Stimulated activated CD8-positive, alpha-beta memory T cell treated with anti-CD3 and anti-CD28 coated beads, Interleukin-7, amount 100 ng/mL, for 4 hours (primary cell): ENCODE measurements at regions not wholly inside any gene's neighbourhood (a gene's known extent, or its start where the extent isn't known, plus 50 kb on each side); places are given as distances from the start of the nearest gene placed in this dataset.
"Not testable (repeated sequence)": the region's sequence is repeated elsewhere in the genome, so short reads cannot be mapped to it uniquely, and the experiment has no call there.

ENCODE experiments used
- DNase-seq, 2 donors: peaks; one replicate each; pipeline ENCODE4 v3.0.0-alpha.2; 2020; ENCODE audit warnings: low read depth in 2 of 2

DNA sequence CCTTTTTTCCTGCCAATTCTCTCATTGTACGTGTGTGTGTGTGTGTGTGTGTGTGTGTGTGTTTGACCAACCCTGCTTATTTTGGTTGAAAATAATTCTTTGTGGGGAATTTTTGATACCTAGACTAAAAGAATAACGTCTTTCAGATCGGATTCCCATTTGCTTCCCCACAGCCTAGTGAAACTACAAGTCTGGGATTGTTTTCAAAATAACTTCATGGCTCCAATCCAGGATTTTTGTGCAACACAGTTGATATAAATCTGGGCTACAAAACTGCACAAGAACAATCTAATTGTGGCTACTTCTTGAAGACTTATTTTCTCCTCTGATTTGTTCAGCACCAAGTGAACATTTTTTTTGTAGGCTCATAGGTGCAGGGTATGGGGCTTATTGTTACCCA is 332.8 kb upstream of the MIR17HG start:
- DNase-seq = no peak

GRCh38 chr13:91017031-91017668 is 330.3 kb upstream of the MIR17HG start:
- no peak for DNase-seq

DNA sequence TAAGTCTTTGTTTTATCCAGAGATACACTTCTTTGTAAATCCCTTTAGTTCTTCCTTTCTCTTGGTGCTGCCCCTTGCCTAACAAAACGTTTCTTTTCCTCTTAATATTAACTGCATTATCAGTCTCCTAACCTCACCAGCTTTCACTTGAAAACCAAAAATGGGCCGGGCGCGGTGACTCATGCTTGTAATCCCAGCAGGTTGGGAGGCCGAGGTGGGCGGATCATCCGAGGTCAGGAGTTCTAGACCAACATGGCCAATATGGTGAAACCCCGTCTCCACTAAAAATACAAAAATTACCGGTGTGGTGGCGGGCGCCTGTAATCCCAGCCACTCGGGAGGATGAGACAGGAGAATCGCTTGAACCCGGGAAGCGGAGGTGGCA is 329.8 kb upstream of the MIR17HG start:
- DNase-seq = no peak

DNA sequence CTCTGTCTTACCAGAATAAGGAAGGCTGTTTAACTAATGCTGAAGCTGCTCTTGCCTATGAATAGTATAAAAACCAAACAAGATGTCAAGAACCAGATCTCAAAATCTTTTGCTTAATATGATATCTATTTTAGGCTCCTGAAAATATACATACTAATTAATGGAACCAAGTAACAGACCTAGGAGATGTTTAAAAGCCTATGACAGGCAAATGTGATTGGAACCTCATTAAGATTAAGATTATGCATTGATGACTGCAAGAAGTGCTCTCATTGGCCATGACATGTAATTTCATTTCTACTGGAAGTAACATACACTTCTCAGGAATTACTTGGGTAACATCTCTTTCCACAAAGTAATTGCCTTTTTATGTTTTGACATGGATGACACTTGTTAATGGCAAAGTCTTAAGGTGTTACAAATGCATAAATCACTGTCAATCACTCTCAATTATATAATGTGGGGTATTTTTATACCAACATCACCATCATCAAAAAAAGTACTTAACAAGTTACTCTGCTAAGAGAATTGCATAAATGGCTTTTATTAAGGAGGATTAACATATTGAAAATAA is 326.9 kb upstream of the MIR17HG start:
- DNase-seq = no peak

GRCh38 chr13:91024157-91024792 is 323.2 kb upstream of the MIR17HG start:
- no peak for DNase-seq

DNA sequence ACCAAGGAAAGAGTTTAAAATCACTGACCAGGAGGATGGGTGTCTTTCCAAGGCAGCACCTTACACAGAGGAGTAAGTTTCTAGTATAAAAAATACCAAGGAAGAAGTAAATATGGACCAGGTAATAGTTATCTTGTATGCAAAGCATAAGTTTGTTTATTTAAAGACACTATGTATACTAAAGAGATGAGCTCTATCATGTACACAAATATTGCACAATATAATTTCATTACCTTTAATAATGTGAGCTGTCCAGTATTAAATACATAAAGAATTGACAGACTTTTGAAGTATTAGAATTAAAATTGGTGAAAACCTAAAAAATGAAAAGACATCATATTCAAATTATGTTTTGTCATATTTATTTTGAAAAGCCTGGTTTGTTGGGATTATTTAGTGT is 322.0 kb upstream of the MIR17HG start:
- no peak for DNase-seq

GRCh38 chr13:91031508-91031907 is 316.0 kb upstream of the MIR17HG start:
- DNase-seq = no peak

- no peak for DNase-seq
Measured at GRCh38 chr13:91032104-91032503, 315.4 kb upstream of the MIR17HG start.

DNA sequence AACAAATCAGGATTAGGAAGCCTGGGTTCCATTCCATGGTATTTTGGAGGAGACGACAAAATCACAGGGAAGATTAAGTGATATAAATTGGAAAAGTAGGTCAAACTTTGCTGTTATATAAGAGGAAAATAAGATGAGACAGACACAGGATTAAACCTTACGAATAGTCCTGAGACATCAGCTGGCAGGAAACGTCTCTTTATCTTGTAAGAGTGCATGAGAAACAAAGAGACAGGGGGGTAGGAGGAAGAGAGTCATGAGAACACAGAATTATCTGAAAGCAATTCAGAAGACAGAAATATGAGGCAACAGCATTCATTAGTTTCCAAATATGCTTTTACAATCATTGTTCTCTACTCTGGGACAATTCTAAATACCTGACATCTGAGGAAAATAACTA is 310.6 kb upstream of the MIR17HG start:
- DNase-seq = no peak

DNA sequence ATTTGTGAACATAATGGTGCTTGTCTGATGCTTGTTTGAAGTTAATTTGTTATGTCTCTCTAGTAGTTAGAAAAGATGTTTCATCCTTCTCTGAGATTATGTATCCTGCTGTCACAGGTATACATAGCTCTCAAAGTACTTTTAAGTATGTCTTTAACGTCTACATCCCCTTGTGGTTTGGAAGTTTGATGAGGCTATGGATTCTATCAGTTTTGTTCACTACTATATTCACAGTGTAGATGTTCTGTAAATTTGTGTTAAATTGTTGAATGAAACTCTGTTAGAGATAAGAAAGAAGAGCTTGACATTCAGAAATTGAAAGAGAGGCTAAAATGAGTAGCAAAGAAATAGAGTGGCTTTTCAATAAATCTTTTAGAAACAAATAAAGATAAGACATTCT is 304.6 kb upstream of the MIR17HG start:
- DNase-seq = no peak

DNA sequence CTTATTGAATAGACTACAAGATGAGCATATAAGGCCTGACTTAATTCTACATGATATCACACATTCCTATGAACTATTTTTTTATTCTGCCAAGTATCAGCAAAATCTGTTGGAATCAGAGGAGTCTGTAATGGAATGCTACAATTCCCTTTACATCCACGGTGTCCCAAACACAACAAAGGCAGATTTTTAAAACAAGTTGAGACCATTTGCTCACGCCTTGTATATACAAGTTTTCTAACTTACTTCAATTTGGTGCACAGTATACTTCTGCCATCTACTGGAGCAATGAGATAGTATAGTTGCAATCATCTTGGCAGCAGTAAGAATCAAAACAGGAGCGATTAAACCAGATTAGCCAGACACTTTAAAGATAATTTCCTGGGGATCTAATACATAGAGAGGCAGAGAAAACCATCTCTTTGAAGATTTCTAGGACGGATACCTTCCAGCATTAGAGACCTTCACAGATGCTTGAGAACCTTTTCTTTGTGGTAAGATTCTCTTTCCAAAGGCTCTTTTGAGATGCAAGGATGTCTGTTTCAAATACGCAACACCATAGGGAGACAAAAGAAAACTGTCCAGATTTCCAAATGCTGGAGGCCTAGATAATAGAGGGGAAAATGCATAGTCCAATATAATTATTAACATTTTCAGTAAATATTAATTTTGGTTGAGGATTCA is 302.0 kb upstream of the MIR17HG start:
- DNase-seq = no peak

DNA sequence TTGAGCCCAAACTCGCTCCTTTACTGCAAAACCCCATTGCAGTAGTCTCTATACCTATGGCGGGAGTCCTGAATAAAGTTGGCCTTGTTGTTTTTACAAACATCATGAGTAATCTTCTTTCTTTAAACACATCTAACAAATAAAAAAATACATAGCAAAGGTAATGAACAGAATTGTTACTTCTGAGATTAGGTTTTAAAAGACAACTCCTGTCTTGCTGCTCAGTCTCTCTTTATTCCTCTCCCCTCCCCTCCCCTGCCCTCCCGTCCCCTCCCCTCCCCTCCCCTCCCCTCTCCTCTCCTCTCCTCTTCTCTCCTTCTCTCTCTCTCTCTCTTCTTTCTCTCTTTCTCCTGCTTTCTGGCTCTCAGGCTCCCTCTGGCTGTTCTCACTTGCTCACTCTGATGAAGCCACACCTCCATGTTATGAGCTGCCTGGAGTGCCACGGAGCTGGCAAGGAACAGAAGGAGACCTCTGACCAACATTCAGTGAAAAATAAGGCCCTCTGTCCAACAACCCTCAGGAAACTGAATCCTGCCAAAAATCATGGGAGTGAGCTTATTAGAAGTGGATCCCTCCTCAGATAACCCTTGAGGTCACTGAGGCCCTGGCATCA is 300.7 kb upstream of the MIR17HG start:
- DNase-seq = no peak

GRCh38 chr13:91050970-91051369 is 296.5 kb upstream of the MIR17HG start:
- no peak for DNase-seq

- DNase-seq = no peak
Measured at GRCh38 chr13:91052876-91053275, 294.6 kb upstream of the MIR17HG start.

DNA sequence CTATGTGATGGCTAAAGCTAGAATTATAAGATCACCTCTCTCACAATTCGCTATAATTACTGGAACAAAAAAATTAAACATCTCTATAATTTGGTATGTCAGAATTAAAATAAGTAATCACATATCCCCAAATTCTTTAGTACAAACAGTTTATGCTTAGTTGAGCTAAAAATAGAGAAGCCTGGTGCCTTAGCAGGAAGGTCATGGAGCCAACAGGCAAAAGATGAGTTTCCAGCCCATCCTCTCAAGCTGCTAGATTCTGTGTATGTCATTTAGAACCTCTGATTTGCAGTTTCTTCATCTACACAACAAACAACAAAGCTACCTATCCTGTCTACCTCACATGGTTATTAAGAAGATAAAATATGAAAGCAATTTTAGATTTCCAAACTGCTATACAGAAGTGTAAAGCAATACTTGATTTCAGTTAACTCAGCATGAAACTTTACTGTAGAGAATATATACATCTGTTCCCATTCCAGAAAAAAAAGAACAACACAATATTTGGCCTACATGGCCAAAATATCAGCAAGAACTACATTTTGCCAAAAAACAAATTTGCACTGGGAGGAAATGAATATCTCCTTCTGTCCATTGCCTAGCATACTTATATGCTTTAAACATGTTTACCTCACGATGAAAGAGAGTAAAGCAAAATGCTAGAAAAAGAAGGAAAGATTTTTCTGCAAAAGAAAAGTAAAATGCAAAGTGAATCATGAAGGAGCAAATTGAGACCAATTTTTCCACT is 294.0 kb upstream of the MIR17HG start:
- no peak for DNase-seq

DNA sequence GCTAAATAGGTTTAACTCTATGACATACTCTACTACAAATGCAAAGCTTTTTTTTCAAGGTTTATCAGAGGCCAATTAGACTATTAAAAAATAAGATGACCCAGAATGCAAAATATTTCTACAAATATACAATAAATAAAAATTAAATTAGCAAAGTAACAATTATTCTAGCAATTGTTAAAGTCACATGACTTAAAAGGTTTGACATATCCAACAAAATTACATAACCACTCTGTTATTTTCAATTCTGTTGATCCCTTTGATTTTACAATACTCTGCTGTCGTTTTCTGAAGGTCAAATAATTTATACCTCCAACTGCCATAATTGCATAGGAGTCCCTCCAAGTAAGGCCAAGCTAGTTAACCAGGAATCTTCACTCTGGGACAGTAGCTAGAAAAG is 292.6 kb upstream of the MIR17HG start:
- no peak for DNase-seq

DNA sequence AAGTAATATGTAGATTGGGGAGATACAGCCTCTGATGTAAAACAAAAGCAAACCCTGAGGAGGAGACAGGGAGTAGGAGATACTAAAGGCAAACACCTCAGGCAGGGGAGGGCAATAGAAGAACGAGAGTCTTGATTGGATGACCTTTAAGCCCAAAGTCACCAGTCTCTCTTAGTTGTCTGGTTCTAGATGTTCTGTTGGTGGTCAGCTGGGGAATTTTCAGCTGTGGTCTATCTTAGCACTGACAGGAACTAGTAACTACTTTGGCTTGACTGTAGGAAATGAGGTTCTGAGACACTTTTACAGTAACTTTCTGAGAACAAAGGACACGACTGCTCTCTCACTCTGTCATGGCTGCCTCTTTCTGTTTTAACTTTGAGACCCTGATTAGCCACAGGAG is 290.7 kb upstream of the MIR17HG start:
- DNase-seq = no peak

- DNase-seq = not testable (repeated sequence)
Measured at GRCh38 chr13:91057507-91057906, 290.0 kb upstream of the MIR17HG start.

DNA sequence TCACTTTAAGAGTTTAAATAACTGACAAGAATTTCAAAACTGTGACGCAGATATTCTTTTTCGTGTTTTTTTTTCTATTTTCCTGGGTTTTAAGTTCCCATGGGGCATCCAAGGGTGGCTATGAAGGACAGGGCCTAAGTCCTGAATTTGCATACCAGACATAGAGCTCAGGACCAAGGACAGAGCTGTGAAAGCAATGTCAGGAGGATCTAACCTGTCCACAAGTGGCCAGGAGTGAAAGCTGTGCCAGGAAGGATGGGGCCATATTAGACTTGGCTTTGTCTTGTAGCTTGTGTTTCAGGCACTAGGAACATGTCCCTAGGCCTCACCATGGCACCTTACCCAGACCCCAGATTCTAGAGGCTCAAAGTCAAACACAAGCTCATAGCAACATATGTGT is 289.4 kb upstream of the MIR17HG start:
- DNase-seq = no peak

DNA sequence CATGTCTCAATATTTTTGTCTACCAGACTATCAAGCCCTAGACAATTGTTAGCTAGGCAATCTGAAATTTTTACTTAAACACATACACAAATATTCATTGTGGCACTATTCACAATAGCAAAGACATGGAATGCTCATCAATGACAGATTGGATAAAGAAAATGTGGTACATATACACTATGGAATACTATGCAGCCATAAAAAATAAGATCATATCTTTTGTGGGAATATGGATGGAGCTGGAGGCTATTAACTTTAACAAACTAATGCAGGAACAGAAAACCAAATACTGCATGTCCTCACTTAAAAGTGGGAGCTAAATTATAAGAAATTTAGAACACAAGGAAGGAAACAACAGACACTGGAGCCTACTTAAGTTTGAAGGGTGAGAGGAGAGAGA is 288.6 kb upstream of the MIR17HG start:
- DNase-seq = no peak

GRCh38 chr13:91066745-91067144 is 280.7 kb upstream of the MIR17HG start:
- no peak for DNase-seq

- no peak for DNase-seq
Measured at GRCh38 chr13:91072486-91072885, 275.0 kb upstream of the MIR17HG start.
